ENCODE measurements at regions not wholly inside any gene's neighbourhood (a gene's known extent, or its start where the extent isn't known, plus 50 kb on each side); places are given as distances from the start of the nearest gene placed in this dataset.

GRCh38 chr1:38361566-38361965 is 315.0 kb upstream of the POU3F1 start:
- TF ChIP-seq CTCF (conservative IDR thresholded peaks at IDR 0.05) (no peak), ZFX (IDR thresholded peaks at IDR 0.05) (no peak)
